Keratinocyte (primary cell): ENCODE measurements at regions not wholly inside any gene's neighbourhood (a gene's known extent, or its start where the extent isn't known, plus 50 kb on each side); places are given as distances from the start of the nearest gene placed in this dataset.

Source experiments
- DNase-seq: peaks from one replicate; pipeline ENCODE4 v3.0.0-alpha.2; 2011; ENCODE audit warnings: low read depth, missing footprints, low spot score
- FAIRE-seq: peaks from 2 replicates; lab custom pipeline; 2011; peaks lifted over from hg19 to GRCh38; lab: Jason Lieb, UNC
- H2AFZ ChIP-seq: 2 replicates; pipeline ENCODE4 v1.6.0; 2012; ENCODE audit warnings: low read length, control low read depth, inconsistent platforms; ENCODE audit not compliant: control insufficient read depth
- H3K27ac ChIP-seq: 2 replicates; pipeline ENCODE4 v1.5.1; 2011; ENCODE audit warnings: low read length; ENCODE audit not compliant: control insufficient read depth, insufficient read depth
- H3K27me3 ChIP-seq: 3 replicates; pipeline ENCODE4 v1.6.0; 2011; ENCODE audit warnings: low read length; ENCODE audit not compliant: control insufficient read depth, insufficient read depth; ENCODE audit errors: extremely low read depth
- H3K36me3 ChIP-seq, 2 experiments: 2 replicates in 1 of 2; 3 replicates in 1 of 2; pipeline ENCODE4 v1.5.1; 2011; ENCODE audit warnings: low read length in 2 of 2, mild to moderate bottlenecking in 1 of 2; ENCODE audit not compliant: control insufficient read depth in 2 of 2, insufficient read depth in 2 of 2; ENCODE audit errors: extremely low read depth in 1 of 2
- H3K4me1 ChIP-seq: 3 replicates; pipeline ENCODE4 v1.5.1; 2011; ENCODE audit warnings: low read length; ENCODE audit not compliant: control insufficient read depth, insufficient read depth; ENCODE audit errors: extremely low read depth
- H3K4me2 ChIP-seq: 3 replicates; pipeline ENCODE4 v1.6.0; 2011; ENCODE audit warnings: low read depth, low read length; ENCODE audit not compliant: control insufficient read depth, insufficient read depth; ENCODE audit errors: extremely low read depth
- H3K4me3 ChIP-seq, 3 experiments: fragments of 200-600 bp in 1 of 3; sonication (generic) in 1 of 3; 2 replicates in 2 of 3; 3 replicates in 1 of 3; pipeline ENCODE4 v1.5.1; 2011 to 2016; ENCODE audit warnings: low read length in 3 of 3, mild to moderate bottlenecking in 3 of 3, control low read depth in 2 of 3, inconsistent platforms in 1 of 3, low read depth in 1 of 3, mixed read lengths in 1 of 3, mixed run types in 1 of 3, moderate library complexity in 1 of 3; ENCODE audit not compliant: control insufficient read depth in 2 of 3, insufficient read depth in 2 of 3; ENCODE audit errors: extremely low read depth in 1 of 3
- H3K79me2 ChIP-seq: 2 replicates; pipeline ENCODE4 v1.6.0; 2012; ENCODE audit warnings: low read length; ENCODE audit not compliant: control insufficient read depth, insufficient read depth
- H3K9ac ChIP-seq: 3 replicates; pipeline ENCODE4 v1.6.0; 2011; ENCODE audit warnings: low read length; ENCODE audit not compliant: control insufficient read depth, insufficient read depth; ENCODE audit errors: extremely low read depth
- H3K9me1 ChIP-seq: 3 replicates; pipeline ENCODE4 v1.6.0; 2011; ENCODE audit warnings: low read length; ENCODE audit not compliant: control insufficient read depth, insufficient read depth; ENCODE audit errors: extremely low read depth
- H3K9me3 ChIP-seq: 2 replicates; pipeline ENCODE4 v1.5.1; 2012; ENCODE audit warnings: low read depth, low read length; ENCODE audit not compliant: control insufficient read depth
- H4K20me1 ChIP-seq: 3 replicates; pipeline ENCODE4 v1.6.0; 2011; ENCODE audit warnings: low read length; ENCODE audit not compliant: control insufficient read depth, insufficient read depth; ENCODE audit errors: extremely low read depth
- CTCF ChIP-seq, 3 experiments: IDR thresholded peaks in 1 of 3; conservative IDR thresholded peaks in 1 of 3; optimal IDR thresholded peaks in 1 of 3; 2 replicates in 2 of 3; 3 replicates in 1 of 3; pipeline versions ENCODE3 to v1.5.1; 2011; ENCODE audit warnings: low read length in 3 of 3, mild to moderate bottlenecking in 3 of 3, moderate library complexity in 2 of 3, control low read depth in 1 of 3, inconsistent platforms in 1 of 3; ENCODE audit not compliant: insufficient read depth in 2 of 3; ENCODE audit errors: extremely low read depth in 1 of 3
- EZH2 ChIP-seq: IDR thresholded peaks from one replicate; pipeline ENCODE4 v1.6.1; 2012; ENCODE audit warnings: inconsistent platforms, mild to moderate bottlenecking, low read length, moderate library complexity
- dilution Hi-C: fragments of 300-500 bp; cut with MboI; formaldehyde crosslinking; loops from one replicate; pipeline ENCODE4 v1.7.0; 2020; ENCODE audit warnings: low sequenced_read_pairs; ENCODE audit not compliant: extremely low pct_ligation_motif_present

DNA sequence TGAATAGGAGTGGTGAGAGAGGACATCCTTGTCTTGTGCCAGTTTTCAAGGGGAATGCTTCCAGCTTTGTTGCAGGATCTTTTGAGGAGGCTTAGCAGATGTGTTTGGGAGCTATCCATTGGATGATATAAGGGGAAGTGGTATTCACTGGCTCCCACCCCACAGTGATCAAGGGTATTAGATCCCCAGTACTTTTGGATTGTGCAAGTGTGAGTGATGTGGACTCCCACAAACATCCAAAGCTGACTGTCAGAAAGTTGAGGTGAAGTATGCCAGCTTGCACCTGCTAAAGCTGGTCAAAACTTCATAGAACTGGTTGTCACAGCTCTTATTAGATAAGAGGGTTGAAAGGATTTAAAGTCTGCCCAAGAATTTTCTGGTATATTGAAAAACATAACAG is 110.1 kb upstream of the BTG1 start:
- H3K4me2 ChIP-seq: no peak overlapping the region
- H3K36me3 ChIP-seq: no peaks in the 10 kb centered on the region
- DNase-seq (no peak), FAIRE-seq (no peak)
- H3K79me2 ChIP-seq: no peaks in the 10 kb centered on the region
- H3K9ac ChIP-seq: no peak overlapping the region
- no peak overlapping the region for H3K27ac ChIP-seq
- no peak overlapping the region for H2AFZ ChIP-seq
- dilution Hi-C loops: no loop called here
- TF ChIP-seq EZH2: no peak
- no peak for TF ChIP-seq CTCF (optimal IDR thresholded peaks at IDR 0.05 in 1 of 3, IDR thresholded peaks at IDR 0.05 in 1 of 3, conservative IDR thresholded peaks at IDR 0.05 in 1 of 3; ENCODE audit: extremely low read depth in 1 of 3, insufficient read depth in 2 of 3, low read length in 3 of 3)
- no peaks in the 10 kb centered on the region for H3K27me3 ChIP-seq
- no peak overlapping the region for H3K4me3 ChIP-seq
- H4K20me1 ChIP-seq: no peaks in the 10 kb centered on the region
- H3K4me1 ChIP-seq: no peaks in the 10 kb centered on the region
- H3K9me1 ChIP-seq: no peaks in the 10 kb centered on the region
- no peaks in the 10 kb centered on the region for H3K9me3 ChIP-seq

- dilution Hi-C loops: no loop called here
- Histone ChIP-seq H3K9me3 (no peaks in the 10 kb centered on the region), H2AFZ (no peak overlapping the region), H3K4me1 (no peaks in the 10 kb centered on the region), H3K9me1 (no peaks in the 10 kb centered on the region), H3K4me2 (no peak overlapping the region), H3K27me3 (no peaks in the 10 kb centered on the region), H3K4me3 (no peak overlapping the region), H3K36me3 (no peaks in the 10 kb centered on the region), H3K79me2 (no peaks in the 10 kb centered on the region), H3K9ac (no peak overlapping the region), H3K27ac (no peak overlapping the region), H4K20me1 (no peaks in the 10 kb centered on the region)
- FAIRE-seq: no peak
- DNase-seq: no peak
- no peak for TF ChIP-seq CTCF (optimal IDR thresholded peaks at IDR 0.05 in 1 of 3, IDR thresholded peaks at IDR 0.05 in 1 of 3, conservative IDR thresholded peaks at IDR 0.05 in 1 of 3; ENCODE audit: extremely low read depth in 1 of 3, insufficient read depth in 2 of 3, low read length in 3 of 3)
- no peak for TF ChIP-seq EZH2
Observed at GRCh38 chr12:92253301-92253700, 107.7 kb upstream of the BTG1 start.
